Endothelial cell (in vitro differentiated cells): ENCODE measurements at regions not wholly inside any gene's neighbourhood (a gene's known extent, or its start where the extent isn't known, plus 50 kb on each side); places are given as distances from the start of the nearest gene placed in this dataset.
A peak's percentile ranks its signal among the peaks of the same experiment; 100 is the strongest.

Source experiments
- DNase-seq: peaks from one replicate; pipeline ENCODE4 v3.0.0; 2021; ENCODE audit warnings: low spot score
- H3K27ac Mint-ChIP-seq: one replicate; pipeline ENCODE4 v1.8.0; 2021; ENCODE audit warnings: mixed read lengths, inconsistent platforms; ENCODE audit not compliant: unreplicated experiment
- H3K27me3 Mint-ChIP-seq: one replicate; pipeline ENCODE4 v1.8.0; 2021; ENCODE audit warnings: mild to moderate bottlenecking, moderate library complexity, mixed read lengths, inconsistent platforms; ENCODE audit not compliant: unreplicated experiment
- H3K36me3 Mint-ChIP-seq: one replicate; pipeline ENCODE4 v1.8.0; 2021; ENCODE audit warnings: mild to moderate bottlenecking, low read depth, mixed read lengths, inconsistent platforms; ENCODE audit not compliant: unreplicated experiment
- H3K4me1 Mint-ChIP-seq: one replicate; pipeline ENCODE4 v1.8.0; 2021; ENCODE audit warnings: mild to moderate bottlenecking, mixed read lengths, inconsistent platforms; ENCODE audit not compliant: unreplicated experiment
- H3K4me3 Mint-ChIP-seq: one replicate; pipeline ENCODE4 v1.8.0; 2021; ENCODE audit warnings: mild to moderate bottlenecking, mixed read lengths, inconsistent platforms; ENCODE audit not compliant: unreplicated experiment
- H3K9me3 Mint-ChIP-seq: one replicate; pipeline ENCODE4 v1.8.0; 2021; ENCODE audit warnings: mixed read lengths, inconsistent platforms; ENCODE audit not compliant: unreplicated experiment
- TF ChIP-seq, protein P1 (sequence below): fragments of 200-600 bp; sonication (generic); IDR thresholded peaks from one replicate; pipeline ENCODE4 v1.5.0; 2021; ENCODE audit warnings: antibody characterized with exemption; ENCODE audit not compliant: unreplicated experiment

GRCh38 chr2:53432936-53433335 is 334.7 kb upstream of the CHAC2 start:
- DNase-seq: no peak
- Mint-ChIP-seq H3K27me3 (no peaks in the 10 kb centered on the region), H3K4me1 (no peaks in the 10 kb centered on the region), H3K27ac (no peak overlapping the region), H3K9me3 (no peaks in the 10 kb centered on the region), H3K36me3 (no peaks in the 10 kb centered on the region), H3K4me3 (no peak overlapping the region)
- TF ChIP-seq, protein P1, sequence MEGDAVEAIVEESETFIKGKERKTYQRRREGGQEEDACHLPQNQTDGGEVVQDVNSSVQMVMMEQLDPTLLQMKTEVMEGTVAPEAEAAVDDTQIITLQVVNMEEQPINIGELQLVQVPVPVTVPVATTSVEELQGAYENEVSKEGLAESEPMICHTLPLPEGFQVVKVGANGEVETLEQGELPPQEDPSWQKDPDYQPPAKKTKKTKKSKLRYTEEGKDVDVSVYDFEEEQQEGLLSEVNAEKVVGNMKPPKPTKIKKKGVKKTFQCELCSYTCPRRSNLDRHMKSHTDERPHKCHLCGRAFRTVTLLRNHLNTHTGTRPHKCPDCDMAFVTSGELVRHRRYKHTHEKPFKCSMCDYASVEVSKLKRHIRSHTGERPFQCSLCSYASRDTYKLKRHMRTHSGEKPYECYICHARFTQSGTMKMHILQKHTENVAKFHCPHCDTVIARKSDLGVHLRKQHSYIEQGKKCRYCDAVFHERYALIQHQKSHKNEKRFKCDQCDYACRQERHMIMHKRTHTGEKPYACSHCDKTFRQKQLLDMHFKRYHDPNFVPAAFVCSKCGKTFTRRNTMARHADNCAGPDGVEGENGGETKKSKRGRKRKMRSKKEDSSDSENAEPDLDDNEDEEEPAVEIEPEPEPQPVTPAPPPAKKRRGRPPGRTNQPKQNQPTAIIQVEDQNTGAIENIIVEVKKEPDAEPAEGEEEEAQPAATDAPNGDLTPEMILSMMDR: no peak

- Mint-ChIP-seq H3K27ac (no peak overlapping the region), H3K4me1 (no peaks in the 10 kb centered on the region), H3K36me3 (no peaks in the 10 kb centered on the region), H3K4me3 (no peak overlapping the region), H3K9me3 (no peaks in the 10 kb centered on the region), H3K27me3 (no peaks in the 10 kb centered on the region)
- TF ChIP-seq, protein P1: no peak
- no peak for DNase-seq
Measured at GRCh38 chr2:53429901-53430300, 337.7 kb upstream of the CHAC2 start.

DNA sequence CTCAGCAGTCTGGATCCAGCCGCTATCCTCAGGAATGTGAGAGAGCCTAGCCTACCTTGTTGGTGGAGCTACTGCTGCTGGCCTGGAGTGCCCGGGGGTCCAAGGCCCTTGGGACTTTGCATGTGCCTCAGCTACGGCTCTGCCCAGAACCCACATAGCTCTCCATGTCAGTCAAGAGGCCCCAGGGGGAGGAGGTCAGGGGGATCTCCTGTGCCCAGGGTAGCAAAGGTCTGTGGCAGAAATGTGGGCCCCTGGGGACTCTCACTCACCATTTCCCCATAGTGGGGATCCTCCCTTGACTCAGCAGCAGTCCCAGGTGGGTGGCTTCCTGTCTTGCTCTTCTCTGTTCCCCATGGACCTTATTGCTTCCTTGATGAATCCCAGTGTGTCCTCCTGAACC is 342.7 kb upstream of the CHAC2 start:
- no peaks in the 10 kb centered on the region for H3K27me3 Mint-ChIP-seq
- H3K36me3 Mint-ChIP-seq: no peaks in the 10 kb centered on the region
- H3K4me3 Mint-ChIP-seq: no peak overlapping the region
- no peaks in the 10 kb centered on the region for H3K9me3 Mint-ChIP-seq
- H3K4me1 Mint-ChIP-seq: no peaks in the 10 kb centered on the region
- no peak overlapping the region for H3K27ac Mint-ChIP-seq
- no peak for DNase-seq
- TF ChIP-seq, protein P1: no peak

DNA sequence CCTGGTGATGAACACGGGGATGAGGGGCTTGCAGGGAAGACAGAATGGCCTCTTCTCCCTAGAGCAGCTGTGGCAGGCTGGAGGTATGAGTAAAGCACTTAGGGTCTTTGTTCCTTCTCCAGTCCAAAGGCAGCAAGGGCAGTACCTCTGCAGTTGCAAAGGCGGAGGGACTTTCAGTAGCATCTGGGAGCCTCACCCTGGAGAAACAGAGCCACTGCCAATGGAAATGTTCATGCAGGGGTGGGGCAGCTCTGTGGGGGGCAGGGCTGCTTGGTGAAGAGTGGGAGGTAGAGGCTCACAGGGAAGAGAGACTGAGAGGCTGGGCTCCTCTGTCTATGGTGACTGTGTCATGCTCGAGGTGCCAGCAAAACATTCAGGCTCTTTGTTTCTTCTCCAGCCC is 344.1 kb upstream of the CHAC2 start:
- no peak for DNase-seq
- TF ChIP-seq, protein P1: no peak
- Mint-ChIP-seq H3K27ac (no peak overlapping the region), H3K27me3 (no peaks in the 10 kb centered on the region), H3K4me3 (no peak overlapping the region), H3K9me3 (no peaks in the 10 kb centered on the region), H3K4me1 (no peaks in the 10 kb centered on the region), H3K36me3 (no peaks in the 10 kb centered on the region)

GRCh38 chr2:53422979-53423378 is 344.6 kb upstream of the CHAC2 start:
- Mint-ChIP-seq H3K27ac (no peak overlapping the region), H3K9me3 (no peaks in the 10 kb centered on the region), H3K4me1 (no peaks in the 10 kb centered on the region), H3K36me3 (no peaks in the 10 kb centered on the region), H3K4me3 (no peak overlapping the region), H3K27me3 (no peaks in the 10 kb centered on the region)
- TF ChIP-seq, protein P1: no peak
- peak; percentile 42 for DNase-seq
